Endothelial cell of umbilical vein (primary cell): ENCODE measurements at regions not wholly inside any gene's neighbourhood (a gene's known extent, or its start where the extent isn't known, plus 50 kb on each side); places are given as distances from the start of the nearest gene placed in this dataset.

Experiments used
- EZH2 ChIP-seq: IDR thresholded peaks from 2 replicates; pipeline ENCODE4 v1.6.1; 2012; ENCODE audit warnings: borderline replicate concordance, low read depth, mild to moderate bottlenecking, moderate library complexity, low read length, inconsistent platforms; ENCODE audit not compliant: severe bottlenecking
- FOS ChIP-seq: IDR thresholded peaks from 2 replicates; pipeline ENCODE4 v1.6.1; 2011; ENCODE audit warnings: mild to moderate bottlenecking, low read length, moderate library complexity, borderline replicate concordance; ENCODE audit not compliant: insufficient read depth
- GATA2 ChIP-seq: IDR thresholded peaks from 2 replicates; pipeline ENCODE4 v1.7.0; 2011; ENCODE audit warnings: low read depth, mild to moderate bottlenecking, moderate library complexity, mixed read lengths, low read length; ENCODE audit not compliant: insufficient read length, insufficient read depth
- JUN ChIP-seq: IDR thresholded peaks from 2 replicates; pipeline ENCODE4 v1.6.1; 2011; ENCODE audit warnings: borderline replicate concordance, low read depth; ENCODE audit not compliant: insufficient read length, insufficient read depth
- MYC ChIP-seq: IDR thresholded peaks from one replicate; pipeline ENCODE4 v1.6.1; 2011; ENCODE audit warnings: mild to moderate bottlenecking, low read depth, low read length
- POLR2A ChIP-seq: IDR thresholded peaks from 2 replicates; pipeline ENCODE4 v1.6.1; 2012; ENCODE audit warnings: low read depth, mild to moderate bottlenecking, control low read depth, low read length
- POLR2AphosphoS5 ChIP-seq: IDR thresholded peaks from 2 replicates; pipeline ENCODE4 v1.6.1; 2012; ENCODE audit warnings: low read depth, mild to moderate bottlenecking, control low read depth, low read length, moderate library complexity; ENCODE audit not compliant: insufficient read depth
- TF ChIP-seq, protein P1 (sequence below), 2 donors: IDR thresholded peaks; 1 replicate in 1 of 2; 2 replicates in 1 of 2; pipeline ENCODE4 v1.5.1; 2011; ENCODE audit warnings: low read length in 2 of 2, mild to moderate bottlenecking in 2 of 2, moderate library complexity in 2 of 2, control low read depth in 1 of 2, inconsistent platforms in 1 of 2, low read depth in 1 of 2; ENCODE audit not compliant: insufficient read depth in 1 of 2; ENCODE audit errors: extremely low read depth in 1 of 2
- TF ChIP-seq, protein P2 (sequence below): IDR thresholded peaks from 2 replicates; pipeline ENCODE4 v1.6.1; 2011; ENCODE audit not compliant: insufficient read depth, insufficient read length

DNA sequence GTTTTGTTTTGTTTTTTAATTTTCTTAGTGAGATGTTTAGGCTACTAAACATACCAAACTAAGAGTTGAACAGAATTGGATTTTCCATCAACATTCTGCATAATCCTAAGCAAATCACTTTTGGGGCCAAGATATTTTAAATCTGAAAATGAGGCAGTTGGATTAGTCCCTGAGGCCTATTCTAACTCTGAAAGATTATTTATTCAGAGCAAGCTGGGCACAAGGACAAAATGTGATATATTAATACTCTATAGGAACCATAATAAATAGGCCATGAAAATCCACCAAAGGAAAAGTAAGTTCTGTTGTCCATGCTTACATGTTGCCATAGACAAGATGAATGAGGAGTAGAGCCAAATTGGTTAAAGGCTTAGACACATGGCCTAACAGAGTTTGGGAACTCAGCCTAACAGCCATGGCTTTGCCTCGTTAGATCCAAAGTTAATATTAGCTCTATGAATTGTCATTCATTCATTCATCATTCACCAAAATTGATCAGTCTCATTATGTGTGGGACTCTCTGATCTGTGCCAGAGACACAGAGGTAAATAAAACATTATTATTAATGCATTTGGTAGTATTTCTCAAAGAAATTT is 183.5 kb downstream of the SCG2 start:
- no peak for TF ChIP-seq POLR2A
- TF ChIP-seq, protein P1, sequence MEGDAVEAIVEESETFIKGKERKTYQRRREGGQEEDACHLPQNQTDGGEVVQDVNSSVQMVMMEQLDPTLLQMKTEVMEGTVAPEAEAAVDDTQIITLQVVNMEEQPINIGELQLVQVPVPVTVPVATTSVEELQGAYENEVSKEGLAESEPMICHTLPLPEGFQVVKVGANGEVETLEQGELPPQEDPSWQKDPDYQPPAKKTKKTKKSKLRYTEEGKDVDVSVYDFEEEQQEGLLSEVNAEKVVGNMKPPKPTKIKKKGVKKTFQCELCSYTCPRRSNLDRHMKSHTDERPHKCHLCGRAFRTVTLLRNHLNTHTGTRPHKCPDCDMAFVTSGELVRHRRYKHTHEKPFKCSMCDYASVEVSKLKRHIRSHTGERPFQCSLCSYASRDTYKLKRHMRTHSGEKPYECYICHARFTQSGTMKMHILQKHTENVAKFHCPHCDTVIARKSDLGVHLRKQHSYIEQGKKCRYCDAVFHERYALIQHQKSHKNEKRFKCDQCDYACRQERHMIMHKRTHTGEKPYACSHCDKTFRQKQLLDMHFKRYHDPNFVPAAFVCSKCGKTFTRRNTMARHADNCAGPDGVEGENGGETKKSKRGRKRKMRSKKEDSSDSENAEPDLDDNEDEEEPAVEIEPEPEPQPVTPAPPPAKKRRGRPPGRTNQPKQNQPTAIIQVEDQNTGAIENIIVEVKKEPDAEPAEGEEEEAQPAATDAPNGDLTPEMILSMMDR (IDR thresholded peaks at IDR 0.05; ENCODE audit: extremely low read depth in 1 of 2, insufficient read depth in 1 of 2, low read depth in 1 of 2, low read length in 2 of 2) = no peak
- TF ChIP-seq MYC = no peak
- no peak for TF ChIP-seq EZH2
- no peak for TF ChIP-seq FOS
- no peak for TF ChIP-seq POLR2AphosphoS5
- TF ChIP-seq, protein P2, sequence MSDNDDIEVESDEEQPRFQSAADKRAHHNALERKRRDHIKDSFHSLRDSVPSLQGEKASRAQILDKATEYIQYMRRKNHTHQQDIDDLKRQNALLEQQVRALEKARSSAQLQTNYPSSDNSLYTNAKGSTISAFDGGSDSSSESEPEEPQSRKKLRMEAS = no peak
- no peak for TF ChIP-seq JUN
- TF ChIP-seq GATA2 = no peak
